Myocyte (in vitro differentiated cells): ENCODE measurements at regions not wholly inside any gene's neighbourhood (a gene's known extent, or its start where the extent isn't known, plus 50 kb on each side); places are given as distances from the start of the nearest gene placed in this dataset.
A peak's percentile ranks its signal among the peaks of the same experiment; 100 is the strongest.

ENCODE experiments used
- DNase-seq: peaks from one replicate; pipeline ENCODE4 v3.0.0-alpha.2; 2012; ENCODE audit warnings: low read depth

DNA sequence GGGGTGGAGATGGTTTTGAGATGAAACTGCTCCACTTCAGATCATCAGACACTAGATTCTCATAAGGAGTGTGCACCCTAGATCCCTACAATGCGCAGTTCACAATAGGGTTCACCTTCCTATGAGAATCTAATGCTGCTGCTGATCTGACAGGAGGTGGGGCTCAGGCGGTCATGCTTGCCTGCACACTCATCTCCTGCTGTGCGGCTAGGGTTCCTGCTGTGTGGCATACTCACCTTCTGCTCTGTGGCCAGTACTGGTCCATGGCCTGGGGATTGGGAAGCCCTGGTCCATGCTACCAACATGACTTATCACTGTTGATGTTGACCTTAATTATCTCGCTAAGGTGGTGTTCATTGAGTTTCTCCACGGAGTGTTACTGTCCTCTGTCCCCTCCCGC lies 144.5 kb downstream of the NAV1 start:
- DNase-seq, result no peak

- no peak for DNase-seq
Observed at GRCh38 chr1:201685485-201685884, 143.5 kb upstream of the IPO9 start.

- peak; percentile 69 for DNase-seq
Observed at GRCh38 chr1:201686714-201687455, 142.1 kb upstream of the IPO9 start.

GRCh38 chr1:201688514-201688913 lies 140.4 kb upstream of the IPO9 start:
- no peak for DNase-seq

GRCh38 chr1:201689647-201690046 lies 139.3 kb upstream of the IPO9 start:
- DNase-seq, result no peak

DNA sequence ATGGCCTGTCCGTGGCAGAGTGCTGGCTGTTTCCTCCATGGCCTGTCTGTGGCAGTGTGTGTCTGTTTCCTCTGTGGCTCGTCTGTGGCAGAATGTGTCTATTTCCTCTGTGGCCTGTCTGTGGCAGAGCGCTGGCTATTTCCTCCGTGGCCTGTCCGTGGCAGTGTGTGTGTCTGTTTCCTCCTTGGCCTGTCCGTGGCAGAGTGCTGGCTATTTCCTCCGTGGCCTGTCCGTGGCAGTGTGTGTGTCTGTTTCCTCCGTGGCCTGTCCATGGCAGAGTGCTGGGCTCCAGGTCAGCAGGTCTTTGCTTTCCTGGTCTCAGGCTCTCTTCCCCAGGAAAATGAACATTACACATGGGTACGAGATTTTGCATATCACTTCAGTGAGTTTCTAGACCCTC lies 138.4 kb upstream of the IPO9 start:
- no peak for DNase-seq

GRCh38 chr1:201691716-201692554 lies 137.0 kb upstream of the IPO9 start:
- DNase-seq, result no peak

GRCh38 chr1:201692555-201693394 lies 136.2 kb upstream of the IPO9 start:
- no peak for DNase-seq

- no peak for DNase-seq
Observed at GRCh38 chr1:201693890-201694607, 134.9 kb upstream of the IPO9 start.

DNA sequence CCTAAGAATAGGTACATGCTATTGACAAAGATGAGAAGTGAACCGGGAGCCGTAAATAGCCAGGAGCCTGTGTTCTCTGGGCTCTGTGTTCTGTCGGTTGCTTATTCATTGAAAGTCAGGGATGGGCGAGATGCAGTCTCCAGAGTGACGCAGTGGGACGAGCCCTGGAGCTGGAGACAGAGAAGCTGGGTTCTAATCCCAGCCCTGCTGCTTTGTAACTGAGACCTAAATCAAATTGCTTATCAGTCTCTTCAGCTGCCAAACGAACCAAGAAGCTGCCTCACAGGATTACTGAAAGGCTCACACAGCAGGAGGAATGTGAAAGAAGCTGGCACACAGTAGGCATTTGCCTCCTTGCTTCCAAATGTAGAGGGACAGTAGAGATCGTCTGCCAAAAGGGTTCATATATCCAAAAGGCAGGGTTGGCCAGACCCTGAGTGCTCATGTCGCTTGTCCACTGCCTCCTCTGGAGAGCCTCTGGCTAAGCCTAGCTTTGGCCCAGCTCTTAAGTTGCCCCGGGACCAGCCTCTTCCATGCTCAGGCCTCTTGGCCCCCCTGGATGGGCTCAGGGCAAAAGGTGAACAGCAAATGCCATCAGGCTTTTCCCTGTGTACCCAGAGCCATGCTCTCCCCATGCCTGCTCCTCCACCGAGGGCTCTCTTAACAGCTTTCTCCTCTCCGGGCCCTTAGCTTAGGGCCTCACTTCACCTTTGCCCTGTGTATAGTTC lies 134.2 kb upstream of the IPO9 start:
- DNase-seq, result no peak

DNA sequence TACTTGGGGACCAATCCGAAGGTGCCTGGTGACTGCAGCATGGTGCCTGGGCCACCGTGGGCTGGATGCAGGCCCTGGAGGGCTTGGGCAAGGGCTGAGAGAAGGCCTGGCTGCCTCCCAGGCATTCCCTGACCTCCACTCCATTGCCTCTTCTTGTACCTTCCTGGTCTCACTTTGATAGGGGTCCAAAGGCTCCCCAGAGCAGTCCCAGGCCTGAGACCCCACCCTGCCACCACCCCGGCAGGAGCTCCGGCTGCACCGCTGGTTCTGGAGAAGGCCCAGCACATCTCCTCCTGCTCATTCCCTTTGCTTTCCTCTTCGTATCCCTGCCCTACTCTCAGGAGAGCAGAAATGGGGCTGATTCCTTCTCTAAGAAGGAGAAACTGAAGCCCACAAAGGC lies 133.3 kb upstream of the IPO9 start:
- DNase-seq, result no peak

DNA sequence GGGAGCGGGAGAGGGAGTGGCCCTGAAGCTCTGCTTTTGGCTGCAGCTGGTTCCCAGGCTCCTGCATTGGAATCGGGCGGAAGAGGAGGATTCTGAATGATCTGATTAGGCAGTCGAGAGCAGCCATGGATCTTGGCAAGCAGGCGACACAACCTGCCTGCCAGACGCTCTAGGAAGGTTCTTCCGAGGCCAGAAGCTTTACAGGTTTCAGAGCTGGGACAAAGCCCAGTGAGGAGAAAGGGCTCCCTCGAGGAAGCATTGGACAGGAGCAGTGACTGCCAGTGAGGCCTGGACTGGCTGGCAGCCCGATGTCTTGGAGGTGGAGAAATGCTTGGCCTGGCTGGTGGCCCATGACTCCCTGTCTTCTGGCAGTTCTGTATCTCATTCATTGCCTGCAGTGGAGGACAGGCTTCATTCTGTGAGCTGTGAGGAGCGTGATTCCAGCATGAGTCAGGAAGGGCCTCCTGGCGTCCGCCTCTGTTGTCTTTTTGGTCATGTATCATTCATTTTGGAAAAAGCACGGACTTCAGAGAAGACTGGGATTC lies 132.7 kb upstream of the IPO9 start:
- DNase-seq, result peak; percentile 87

DNA sequence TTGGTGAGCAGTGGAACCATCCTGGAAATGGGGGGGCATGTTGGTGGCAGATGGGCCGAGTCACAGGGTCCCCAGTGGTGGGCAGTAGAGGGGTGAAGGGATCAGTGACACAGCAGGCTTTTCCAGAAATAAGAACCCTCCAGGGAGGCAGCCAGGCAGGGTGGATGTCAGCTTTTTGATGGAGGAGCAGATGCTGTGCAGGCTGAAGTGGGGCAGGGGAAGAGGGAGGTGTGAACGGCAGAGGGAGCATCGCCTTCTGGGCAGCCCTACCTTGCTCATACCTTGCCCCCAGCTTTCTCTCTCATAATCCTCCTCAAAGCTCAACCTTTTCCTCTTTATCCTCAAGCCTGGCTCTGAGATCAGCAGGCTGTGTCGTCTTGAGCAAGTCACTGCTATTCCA lies 131.8 kb upstream of the IPO9 start:
- DNase-seq, result no peak

- no peak for DNase-seq
Observed at GRCh38 chr1:201701831-201702230, 127.1 kb upstream of the IPO9 start.

- peak; percentile 69 for DNase-seq
Observed at GRCh38 chr1:201702936-201703335, 126.0 kb upstream of the IPO9 start.

DNA sequence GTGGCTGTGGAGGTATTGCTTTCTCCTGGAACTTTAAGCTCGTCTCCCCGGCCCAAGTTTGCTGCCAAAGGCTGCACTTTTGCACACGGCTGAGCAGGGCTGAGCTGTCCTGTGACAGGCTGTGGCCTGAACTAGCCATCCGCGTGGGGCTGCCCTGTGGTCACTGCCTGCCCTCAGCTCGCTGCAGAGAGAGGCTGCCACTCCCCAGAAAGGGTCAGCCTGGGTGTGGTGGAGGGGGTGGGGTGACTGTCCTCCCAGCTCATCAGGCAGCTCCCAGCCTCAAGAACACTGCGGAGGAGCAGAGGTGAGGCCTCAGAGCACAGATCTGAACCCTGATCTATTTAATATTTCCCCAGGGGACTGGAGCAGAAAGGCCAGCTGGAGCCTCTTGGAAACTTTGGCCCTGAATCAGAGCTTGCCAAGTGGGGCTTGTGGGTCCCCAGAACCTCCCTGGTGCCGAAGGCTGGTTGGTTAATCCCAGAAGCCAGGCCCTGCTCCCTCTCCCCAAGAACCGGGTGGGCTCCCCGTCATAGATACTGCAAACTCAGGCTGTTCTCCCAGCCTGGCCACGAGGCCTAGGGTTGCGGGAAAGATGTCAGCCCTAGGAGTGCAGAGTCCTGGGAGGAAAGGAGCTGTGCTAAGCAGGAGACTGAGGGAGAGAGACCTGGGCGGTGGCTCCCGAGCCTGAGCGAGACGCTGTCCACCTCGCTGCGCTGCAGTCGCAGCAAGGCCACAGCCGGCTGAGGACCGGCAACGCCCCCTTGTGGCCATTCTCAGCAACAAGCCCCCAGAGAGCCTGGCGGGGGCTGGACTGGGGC lies 125.1 kb upstream of the IPO9 start:
- peak; percentile 89 for DNase-seq

DNA sequence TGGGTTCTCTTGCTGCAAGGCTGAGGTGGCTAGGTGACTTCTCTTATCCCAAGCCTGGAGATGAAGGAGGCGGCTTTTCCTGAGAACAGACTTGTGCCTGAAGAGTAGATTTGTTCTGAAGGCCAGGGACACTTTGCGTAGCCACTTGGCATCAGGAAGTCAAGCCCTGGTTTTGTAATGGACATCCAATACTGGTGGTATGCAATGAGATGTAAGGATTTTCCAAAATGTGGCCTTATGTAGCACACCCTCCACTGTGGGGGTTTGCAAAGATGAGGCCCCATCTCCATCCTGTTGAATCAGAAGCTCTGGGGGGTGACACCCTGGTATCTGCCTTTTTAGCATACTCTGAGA lies 124.5 kb upstream of the IPO9 start:
- DNase-seq, result no peak

DNA sequence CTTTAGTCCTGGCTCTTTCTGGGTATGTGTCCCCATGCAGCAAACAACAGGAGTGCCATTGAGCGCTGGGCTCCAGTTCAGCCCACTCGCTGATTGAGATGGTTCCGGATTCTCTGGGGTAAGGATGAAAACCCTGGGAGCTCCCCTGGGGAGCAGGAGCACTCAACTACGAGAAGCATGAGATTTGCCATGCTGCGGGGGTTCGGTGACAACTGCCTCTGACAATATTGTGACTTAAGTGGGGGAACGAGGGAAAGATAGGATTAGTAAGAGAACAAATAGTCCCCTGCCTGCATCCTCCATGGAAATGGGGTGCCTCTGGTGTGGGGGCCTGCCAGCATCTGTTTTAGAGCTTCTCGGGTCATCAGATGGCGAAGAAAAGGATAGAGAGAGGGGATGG lies 123.6 kb upstream of the IPO9 start:
- DNase-seq, result no peak

GRCh38 chr1:201706109-201706508 lies 122.8 kb upstream of the IPO9 start:
- no peak for DNase-seq
